Gastrocnemius medialis (tissue), 4 donors: ENCODE measurements at regions not wholly inside any gene's neighbourhood (a gene's known extent, or its start where the extent isn't known, plus 50 kb on each side); places are given as distances from the start of the nearest gene placed in this dataset.

ENCODE experiments used
- ATAC-seq, 2 donors: fragments of 150-250 bp; one replicate each; pipeline ENCODE4 v1.9.1; 2016
- DNase-seq, 2 donors: peaks; one replicate each; pipeline ENCODE4 v3.0.0-alpha.2; 2019
- H3K27ac ChIP-seq, 4 donors: fragments of 200-600 bp; sonication (generic); 1 replicate in 1 of 4; 2 replicates in 3 of 4; pipeline ENCODE4 v1.5.1; 2016 to 2018; ENCODE audit warnings: mild to moderate bottlenecking in 2 of 4, moderate library complexity in 1 of 4
- H3K27me3 ChIP-seq, 3 donors: fragments of 200-600 bp; sonication (generic) in 2 of 3; 1 replicate in 1 of 3; 2 replicates in 2 of 3; pipeline versions ENCODE4 v1.5.1 to v1.6.0; 2016 to 2019; ENCODE audit warnings: mild to moderate bottlenecking in 1 of 3, moderate library complexity in 1 of 3
- H3K36me3 ChIP-seq, 2 donors: fragments of 200-600 bp; sonication (generic) in 1 of 2; one replicate each; pipeline ENCODE4 v1.5.1; 2017 to 2018
- H3K4me1 ChIP-seq, 2 donors: fragments of 200-600 bp; sonication (generic) in 1 of 2; one replicate each; pipeline ENCODE4 v1.5.1; 2016 to 2017; ENCODE audit warnings: mild to moderate bottlenecking in 2 of 2
- H3K4me3 ChIP-seq, 4 donors: fragments of 200-600 bp; sonication (generic) in 3 of 4; 1 replicate in 1 of 4; 2 replicates in 3 of 4; pipeline ENCODE4 v1.5.1; 2016 to 2019; ENCODE audit warnings: mild to moderate bottlenecking in 2 of 4
- H3K9me3 ChIP-seq, 3 donors: fragments of 200-600 bp; sonication (generic) in 2 of 3; 1 replicate in 1 of 3; 2 replicates in 2 of 3; pipeline ENCODE4 v1.5.1; 2016 to 2019
- CTCF ChIP-seq, 5 experiments: fragments of 450-650 bp in 3 of 5; fragments of 200-600 bp in 2 of 5; sonication (generic) in 2 of 5; IDR thresholded peaks in 4 of 5; conservative IDR thresholded peaks in 1 of 5; 1 replicate in 4 of 5; 2 replicates in 1 of 5; pipeline ENCODE4 v1.5.1; 2016 to 2019; ENCODE audit warnings: antibody characterized with exemption in 5 of 5, mild to moderate bottlenecking in 3 of 5, moderate library complexity in 3 of 5
- POLR2A ChIP-seq, 2 donors: fragments of 450-650 bp; IDR thresholded peaks; one replicate each; pipeline ENCODE4 v1.6.1; 2017; ENCODE audit warnings: antibody characterized with exemption in 2 of 2, mild to moderate bottlenecking in 2 of 2, moderate library complexity in 2 of 2
- in situ Hi-C, 4 donors: fragments of 200-750 bp; cut with MboI; loops; one replicate each; pipeline versions ENCODE4 v1.15.0 to v1.8.0; 2017; ENCODE audit warnings: low sequenced_read_pairs in 4 of 4
- intact Hi-C: fragments of 100-400 bp; cut with DNase I; formaldehyde crosslinking; loops from one replicate; pipeline ENCODE4 v1.15.1; 2023; ENCODE audit warnings: low total_unique reads

DNA sequence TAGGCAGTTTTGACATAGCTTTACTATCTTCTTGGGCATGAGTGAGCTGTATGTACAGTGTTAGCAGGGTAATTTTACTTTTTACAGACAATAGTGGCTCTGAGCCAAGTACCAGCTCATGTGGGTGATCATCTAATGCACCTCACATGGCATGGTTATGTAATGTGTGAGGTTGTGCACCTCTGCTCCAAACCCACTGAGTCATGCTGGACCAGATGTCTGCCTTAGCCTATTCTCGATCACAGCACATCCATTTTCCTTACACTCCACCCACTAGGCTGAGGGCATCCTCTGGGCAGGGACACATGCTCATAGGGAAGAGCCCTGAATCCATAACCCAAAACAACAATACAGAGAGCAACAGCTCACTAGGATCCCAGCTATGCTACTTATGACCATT lies 71.6 kb upstream of the FBXL4 start:
- H3K36me3 ChIP-seq: no peaks in the 10 kb centered on the region
- H3K9me3 ChIP-seq: no peaks in the 10 kb centered on the region
- H3K4me3 ChIP-seq: no peak overlapping the region
- H3K27me3 ChIP-seq: no peaks in the 10 kb centered on the region
- no peak for TF ChIP-seq CTCF (IDR thresholded peaks at IDR 0.05 in 4 of 5, conservative IDR thresholded peaks at IDR 0.05 in 1 of 5)
- TF ChIP-seq POLR2A (IDR thresholded peaks at IDR 0.05): no peak
- in situ Hi-C loops: no loop called here
- ATAC-seq (no peak), DNase-seq (no peak)
- intact Hi-C loops: no loop called here
- peaks cover 0 to 11% of the 10 kb centered on the region in 2 donors for H3K4me1 ChIP-seq
- H3K27ac ChIP-seq: no peak overlapping the region

DNA sequence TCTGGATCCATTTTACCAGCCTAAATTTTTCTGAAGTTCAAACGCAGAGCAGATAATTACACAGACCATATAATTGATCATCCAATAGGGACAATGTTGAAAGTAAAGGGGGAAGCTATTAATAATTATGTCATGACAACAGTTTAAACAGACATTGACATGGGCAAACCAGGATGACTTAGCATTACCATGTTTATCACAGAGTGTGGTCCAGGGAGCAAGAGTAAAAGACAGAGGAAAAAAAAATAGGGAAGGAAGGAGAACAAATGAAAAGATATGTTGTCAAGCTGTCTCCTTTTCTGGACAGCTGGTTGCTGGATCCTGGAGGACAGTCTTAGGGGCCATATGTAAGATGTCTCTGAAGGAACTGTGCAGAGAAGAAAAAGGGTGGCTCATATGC lies 69.4 kb upstream of the FBXL4 start:
- TF ChIP-seq CTCF (IDR thresholded peaks at IDR 0.05 in 4 of 5, conservative IDR thresholded peaks at IDR 0.05 in 1 of 5): no peak
- no peak for TF ChIP-seq POLR2A (IDR thresholded peaks at IDR 0.05)
- H3K4me3 ChIP-seq: no peak overlapping the region

DNA sequence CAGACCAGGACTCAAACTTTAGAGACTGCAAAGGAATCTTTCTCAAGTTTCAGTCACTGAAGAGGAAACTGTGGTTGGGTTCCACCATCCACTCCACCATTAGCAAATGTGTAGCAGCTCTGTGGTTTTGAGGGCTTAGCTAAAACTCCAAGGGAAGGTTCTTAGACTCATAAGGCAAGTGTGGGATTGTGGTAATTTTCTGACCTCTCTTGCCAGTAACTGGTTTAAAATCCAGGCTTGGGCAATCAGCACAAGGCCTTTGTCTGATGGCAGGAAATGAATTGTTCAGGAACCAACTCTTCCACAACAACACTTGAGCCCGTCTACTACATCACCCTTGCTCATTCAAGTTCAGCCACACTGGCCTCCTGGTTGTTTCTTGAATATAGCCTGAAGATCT lies 68.6 kb upstream of the FBXL4 start:
- DNase-seq: no peak
- H3K36me3 ChIP-seq: no peaks in the 10 kb centered on the region
- TF ChIP-seq CTCF (IDR thresholded peaks at IDR 0.05 in 4 of 5, conservative IDR thresholded peaks at IDR 0.05 in 1 of 5): no peak
- TF ChIP-seq POLR2A (IDR thresholded peaks at IDR 0.05): no peak
- intact Hi-C loops (no loop called here), in situ Hi-C loops (no loop called here)
- no peaks in the 10 kb centered on the region for H3K9me3 ChIP-seq
- H3K4me1 ChIP-seq: no peaks in the 10 kb centered on the region
- ATAC-seq: no peak
- no peak overlapping the region for H3K4me3 ChIP-seq
- H3K27me3 ChIP-seq: no peaks in the 10 kb centered on the region
- H3K27ac ChIP-seq: no peak overlapping the region

More for the DNA sequence above, 69.4 kb upstream of the FBXL4 start:
- no peak for ATAC-seq
- no peaks in the 10 kb centered on the region for H3K27me3 ChIP-seq
- intact Hi-C loops: no loop called here
- no peak overlapping the region for H3K27ac ChIP-seq
- H3K4me1 ChIP-seq: peaks cover 0 to 4% of the 10 kb centered on the region in 2 donors
- H3K9me3 ChIP-seq: no peaks in the 10 kb centered on the region
- no peak for DNase-seq
- no peaks in the 10 kb centered on the region for H3K36me3 ChIP-seq
- in situ Hi-C loops: no loop called here

- Histone ChIP-seq H3K27ac (no peak overlapping the region), H3K36me3 (no peaks in the 10 kb centered on the region), H3K4me1 (no peaks in the 10 kb centered on the region), H3K9me3 (no peaks in the 10 kb centered on the region), H3K4me3 (no peak overlapping the region), H3K27me3 (no peaks in the 10 kb centered on the region)
- TF ChIP-seq POLR2A (IDR thresholded peaks at IDR 0.05) (no peak), CTCF (IDR thresholded peaks at IDR 0.05 in 4 of 5, conservative IDR thresholded peaks at IDR 0.05 in 1 of 5) (no peak)
- in situ Hi-C loops (no loop called here), intact Hi-C loops (no loop called here)
- DNase-seq (no peak), ATAC-seq (no peak)
Measured at GRCh38 chr6:99014061-99014460, 66.3 kb upstream of the FBXL4 start.

DNA sequence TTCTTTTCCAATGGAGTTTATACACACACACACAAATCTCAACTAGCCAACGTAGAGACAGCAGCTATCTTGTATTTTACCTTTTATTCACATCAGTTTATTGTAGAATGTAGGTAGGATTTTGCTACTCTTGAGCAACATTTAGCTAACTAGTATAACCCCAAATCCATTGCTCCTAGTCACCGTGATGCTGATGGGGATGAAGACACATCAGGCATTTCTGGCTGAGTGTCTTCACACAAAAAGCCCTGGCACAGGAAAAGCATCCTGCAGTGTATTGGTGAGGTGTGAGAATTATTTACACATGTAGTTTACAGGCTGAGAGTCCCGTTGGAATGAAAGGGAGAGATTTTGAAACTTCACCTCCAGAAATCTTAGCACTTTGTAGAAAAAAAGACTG lies 65.9 kb upstream of the FBXL4 start:
- Histone ChIP-seq H3K4me3 (no peak overlapping the region), H3K9me3 (no peaks in the 10 kb centered on the region), H3K27ac (no peak overlapping the region), H3K4me1 (no peaks in the 10 kb centered on the region), H3K36me3 (no peaks in the 10 kb centered on the region), H3K27me3 (no peaks in the 10 kb centered on the region)
- ATAC-seq (no peak), DNase-seq (no peak)
- TF ChIP-seq POLR2A (IDR thresholded peaks at IDR 0.05): no peak
- in situ Hi-C loops (no loop called here), intact Hi-C loops (no loop called here)
